HepG2 (cell line): ENCODE measurements at regions not wholly inside any gene's neighbourhood (a gene's known extent, or its start where the extent isn't known, plus 50 kb on each side); places are given as distances from the start of the nearest gene placed in this dataset.

ENCODE experiments used
- ETS1 ChIP-seq: sonication (generic); formaldehyde crosslinking; IDR thresholded peaks from 2 replicates; pipeline ENCODE4 v1.4.0; 2020; ENCODE audit warnings: missing genetic modification reagents
- TCF7 ChIP-seq: sonication (generic); IDR thresholded peaks from 2 replicates; pipeline ENCODE4 v1.6.1; 2016; ENCODE audit warnings: antibody characterized with exemption, low read depth

GRCh38 chr5:89359046-89359445 lies 476.1 kb upstream of the MEF2C start:
- TF ChIP-seq ETS1 (CRISPR knock-in tag), result no peak
- no peak for TF ChIP-seq TCF7
